ENCODE measurements at regions not wholly inside any gene's neighbourhood (a gene's known extent, or its start where the extent isn't known, plus 50 kb on each side); places are given as distances from the start of the nearest gene placed in this dataset.

GRCh38 chr22:49532869-49533802 is 294.5 kb downstream of the BRD1 start:
- TF ChIP-seq ZC3H10 (CRISPR knock-in tag; IDR thresholded peaks at IDR 0.05), result no peak
- no peak for TF ChIP-seq TOX (CRISPR knock-in tag; IDR thresholded peaks at IDR 0.05; ENCODE audit: borderline replicate concordance)
- TF ChIP-seq ZNF8 (CRISPR knock-in tag; IDR thresholded peaks at IDR 0.05), result no peak
- no peak for TF ChIP-seq CSDC2 (CRISPR knock-in tag; IDR thresholded peaks at IDR 0.05)
- no peak for TF ChIP-seq PPARA (CRISPR knock-in tag; IDR thresholded peaks at IDR 0.05; ENCODE audit: borderline replicate concordance)
- TF ChIP-seq ZNF565 (CRISPR knock-in tag; conservative IDR thresholded peaks at IDR 0.05; ENCODE audit: low read depth), result no peak
- no peak for TF ChIP-seq ZFP3 (CRISPR knock-in tag; IDR thresholded peaks at IDR 0.05)
- TF ChIP-seq POU6F1 (CRISPR knock-in tag; IDR thresholded peaks at IDR 0.05; ENCODE audit: borderline replicate concordance, low read depth), result no peak
- TF ChIP-seq ARNTL (CRISPR knock-in tag; IDR thresholded peaks at IDR 0.05; ENCODE audit: borderline replicate concordance, low read depth), result no peak
- TF ChIP-seq GLIS3 (CRISPR knock-in tag; IDR thresholded peaks at IDR 0.05), result no peak
- TF ChIP-seq PATZ1 (CRISPR knock-in tag; IDR thresholded peaks at IDR 0.05; ENCODE audit: borderline replicate concordance), result no peak
- no peak for TF ChIP-seq ZFP30 (CRISPR knock-in tag; IDR thresholded peaks at IDR 0.05)
- no peak for ATAC-seq

- TF ChIP-seq TSHZ2 (CRISPR knock-in tag; IDR thresholded peaks at IDR 0.05), result no peak
- TF ChIP-seq OSR1 (CRISPR knock-in tag; IDR thresholded peaks at IDR 0.05), result no peak
- TF ChIP-seq ESRRG (CRISPR knock-in tag; IDR thresholded peaks at IDR 0.05), result no peak
- no peak for TF ChIP-seq ZNF8 (CRISPR knock-in tag; IDR thresholded peaks at IDR 0.05)
- TF ChIP-seq ISL1 (CRISPR knock-in tag; IDR thresholded peaks at IDR 0.05), result no peak
- TF ChIP-seq ZNF70 (CRISPR knock-in tag; IDR thresholded peaks at IDR 0.05), result no peak
- TF ChIP-seq ZNF565 (CRISPR knock-in tag; conservative IDR thresholded peaks at IDR 0.05; ENCODE audit: low read depth), result no peak
- no peak for TF ChIP-seq GLIS3 (CRISPR knock-in tag; IDR thresholded peaks at IDR 0.05)
- TF ChIP-seq TCF4 (CRISPR knock-in tag; IDR thresholded peaks at IDR 0.05; ENCODE audit: borderline replicate concordance), result no peak
- TF ChIP-seq CREB5 (CRISPR knock-in tag; IDR thresholded peaks at IDR 0.05; ENCODE audit: low read depth), result no peak
- no peak for TF ChIP-seq RARB (CRISPR knock-in tag; IDR thresholded peaks at IDR 0.05)
- TF ChIP-seq ZFP30 (CRISPR knock-in tag; IDR thresholded peaks at IDR 0.05), result no peak
- no peak for ATAC-seq
These were observed 296.3 kb downstream of the BRD1 start for GRCh38 chr22:49531368-49531791.

GRCh38 chr22:49530671-49531367 is 296.9 kb downstream of the BRD1 start:
- ATAC-seq, result no peak
- TF ChIP-seq CSRNP3 (CRISPR knock-in tag; IDR thresholded peaks at IDR 0.05) (no peak), SNAI2 (CRISPR knock-in tag; IDR thresholded peaks at IDR 0.05) (no peak), GLIS3 (CRISPR knock-in tag; IDR thresholded peaks at IDR 0.05) (no peak), TSHZ2 (CRISPR knock-in tag; IDR thresholded peaks at IDR 0.05) (no peak), ZNF8 (CRISPR knock-in tag; IDR thresholded peaks at IDR 0.05) (no peak), CSDC2 (CRISPR knock-in tag; IDR thresholded peaks at IDR 0.05) (no peak), ZC3H10 (CRISPR knock-in tag; IDR thresholded peaks at IDR 0.05) (no peak), ARNTL (CRISPR knock-in tag; IDR thresholded peaks at IDR 0.05; ENCODE audit: borderline replicate concordance, low read depth) (no peak), TOX (CRISPR knock-in tag; IDR thresholded peaks at IDR 0.05; ENCODE audit: borderline replicate concordance) (no peak)

Measured in SK-N-SH treated with all-trans-retinoic acid at 6 μM for 48 hours (cell line).